AG04450 (cell line): ENCODE measurements at regions not wholly inside any gene's neighbourhood (a gene's known extent, or its start where the extent isn't known, plus 50 kb on each side); places are given as distances from the start of the nearest gene placed in this dataset.

ENCODE experiments used
- CTCF ChIA-PET: fragments of 300-600, 350-600 bp; formaldehyde crosslinking; extraction: SDS; loops from one replicate; lab custom pipeline; 2022; ENCODE audit warnings: antibody characterized with exemption, inconsistent platforms; lab: Charles Lee
- POLR2A ChIA-PET: fragments of 350-600 bp; formaldehyde crosslinking; extraction: SDS; loops from one replicate; lab custom pipeline; 2021; ENCODE audit warnings: antibody characterized with exemption, inconsistent platforms; lab: Yijun Ruan, JAX
- DNase-seq: peaks from one replicate; pipeline ENCODE4 v3.0.0-alpha.2; 2011; ENCODE audit warnings: low read depth, low spot score
- H3K27ac ChIP-seq: one replicate; pipeline ENCODE4 v1.5.1; 2012; ENCODE audit warnings: low read depth, low read length, control low read depth
- H3K27me3 ChIP-seq: one replicate; pipeline ENCODE4 v1.6.0; 2012; ENCODE audit warnings: low read length; ENCODE audit not compliant: control insufficient read depth, insufficient read depth
- H3K4me3 ChIP-seq: 2 replicates; pipeline ENCODE4 v1.5.1; 2011; ENCODE audit warnings: mild to moderate bottlenecking, low read depth, low read length, control low read depth
- H3K9me3 ChIP-seq: 2 replicates; pipeline ENCODE4 v1.5.1; 2012; ENCODE audit warnings: low read length; ENCODE audit not compliant: control insufficient read depth, insufficient read depth
- TF ChIP-seq, protein P1 (sequence below): IDR thresholded peaks from 2 replicates; pipeline ENCODE4 v1.5.1; 2011; ENCODE audit warnings: low read depth, low read length, control low read depth, inconsistent platforms

DNA sequence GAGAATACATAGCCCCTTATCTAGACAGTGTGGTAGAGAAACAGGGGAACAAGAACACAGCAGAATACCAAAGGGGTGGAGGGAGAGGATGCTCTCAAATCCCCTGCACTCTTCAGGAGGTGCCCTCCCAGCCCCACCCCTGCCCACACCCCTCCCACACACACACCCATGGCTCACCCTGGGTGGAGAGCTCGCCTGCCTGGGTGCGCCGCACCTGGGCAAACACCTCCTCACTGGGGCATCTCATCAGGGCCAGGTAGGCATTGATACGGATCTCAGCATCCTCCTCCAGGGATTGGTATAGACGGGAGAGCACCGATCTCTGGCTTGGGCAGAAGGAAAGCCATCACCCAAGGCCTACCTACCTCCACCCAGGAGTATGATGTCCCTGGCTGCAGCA is 95.2 kb downstream of the LITAF start:
- POLR2A ChIA-PET, result no interaction called here
- peaks cover 3% of the 10 kb centered on the region for H3K27me3 ChIP-seq
- TF ChIP-seq, protein P1, sequence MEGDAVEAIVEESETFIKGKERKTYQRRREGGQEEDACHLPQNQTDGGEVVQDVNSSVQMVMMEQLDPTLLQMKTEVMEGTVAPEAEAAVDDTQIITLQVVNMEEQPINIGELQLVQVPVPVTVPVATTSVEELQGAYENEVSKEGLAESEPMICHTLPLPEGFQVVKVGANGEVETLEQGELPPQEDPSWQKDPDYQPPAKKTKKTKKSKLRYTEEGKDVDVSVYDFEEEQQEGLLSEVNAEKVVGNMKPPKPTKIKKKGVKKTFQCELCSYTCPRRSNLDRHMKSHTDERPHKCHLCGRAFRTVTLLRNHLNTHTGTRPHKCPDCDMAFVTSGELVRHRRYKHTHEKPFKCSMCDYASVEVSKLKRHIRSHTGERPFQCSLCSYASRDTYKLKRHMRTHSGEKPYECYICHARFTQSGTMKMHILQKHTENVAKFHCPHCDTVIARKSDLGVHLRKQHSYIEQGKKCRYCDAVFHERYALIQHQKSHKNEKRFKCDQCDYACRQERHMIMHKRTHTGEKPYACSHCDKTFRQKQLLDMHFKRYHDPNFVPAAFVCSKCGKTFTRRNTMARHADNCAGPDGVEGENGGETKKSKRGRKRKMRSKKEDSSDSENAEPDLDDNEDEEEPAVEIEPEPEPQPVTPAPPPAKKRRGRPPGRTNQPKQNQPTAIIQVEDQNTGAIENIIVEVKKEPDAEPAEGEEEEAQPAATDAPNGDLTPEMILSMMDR, result no peak
- no peak overlapping the region for H3K27ac ChIP-seq
- CTCF ChIA-PET, result interaction anchor here (0.7 kb wide), 1 partner anchor 97 kb away, joined by 4 read pairs; no protein-coding TSS in a partner anchor
- H3K4me3 ChIP-seq, result no peak overlapping the region
- peaks cover 4% of the 10 kb centered on the region; the same call in 1 of the 2 replicates for H3K9me3 ChIP-seq
- no peak for DNase-seq

DNA sequence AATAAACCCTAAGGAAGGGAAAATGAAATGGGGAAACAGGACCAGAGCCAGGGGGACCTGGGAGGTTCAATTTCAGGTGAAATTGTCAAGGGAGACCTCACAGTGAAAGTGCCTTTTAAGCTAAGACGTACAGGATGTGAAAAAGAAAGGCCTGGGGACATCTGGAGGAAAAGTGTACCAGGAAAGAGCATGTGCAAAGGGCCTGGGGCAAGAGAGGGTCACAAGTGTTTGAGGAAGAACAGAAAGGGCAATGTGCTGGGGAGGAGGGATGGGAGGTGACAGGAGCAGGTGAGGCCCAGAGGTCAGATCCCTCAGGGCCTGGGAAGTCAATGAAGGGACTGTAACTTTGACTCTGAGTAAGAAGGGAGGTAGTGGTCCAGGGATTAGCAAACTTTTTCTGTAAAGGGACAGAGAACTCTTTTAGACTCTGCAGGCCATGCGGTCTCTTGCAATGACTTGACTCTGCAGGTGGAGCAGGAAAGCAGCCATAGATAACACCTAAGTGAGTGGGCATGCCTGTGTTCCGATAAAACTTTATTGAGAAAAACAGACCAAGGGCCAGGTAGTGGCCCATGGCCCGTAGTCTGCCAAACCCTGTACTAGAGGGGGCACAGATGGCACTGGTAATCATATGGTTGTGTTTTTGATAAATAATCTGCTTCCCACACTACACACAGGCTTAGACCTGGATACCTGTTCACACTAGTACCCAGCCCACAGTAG is 93.8 kb downstream of the LITAF start:
- Histone ChIP-seq H3K4me3 (no peak overlapping the region), H3K27me3 (no peaks in the 10 kb centered on the region), H3K9me3 (peaks cover 4% of the 10 kb centered on the region; the same call in 1 of the 2 replicates), H3K27ac (no peak overlapping the region)
- no peak for DNase-seq
- TF ChIP-seq, protein P1, result no peak
- ChIA-PET POLR2A (no interaction called here), CTCF (no interaction called here)

DNA sequence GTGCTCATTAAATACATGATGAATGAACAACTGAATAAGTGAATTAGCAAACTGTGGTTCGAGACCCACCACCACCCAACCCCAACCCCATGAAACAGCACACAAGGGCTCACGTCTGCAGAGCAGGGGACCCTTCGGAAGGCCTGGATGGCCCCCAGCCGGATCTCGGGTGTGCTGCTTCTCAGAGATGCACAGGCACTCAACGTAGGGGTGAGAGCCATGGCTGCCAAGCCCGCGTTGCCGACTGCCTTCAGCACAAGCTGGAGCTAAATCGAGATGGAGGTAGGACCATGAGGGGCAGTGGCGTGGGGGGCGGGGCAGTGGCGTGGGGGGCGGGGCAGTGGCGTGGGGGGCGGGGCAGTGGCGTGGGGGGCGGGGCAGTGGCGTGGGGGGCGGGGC is 93.2 kb downstream of the LITAF start:
- TF ChIP-seq, protein P1, result no peak
- Histone ChIP-seq H3K27ac (no peak overlapping the region), H3K4me3 (no peak overlapping the region), H3K27me3 (no peaks in the 10 kb centered on the region), H3K9me3 (peaks cover 4% of the 10 kb centered on the region; the same call in 1 of the 2 replicates)
- POLR2A ChIA-PET, result no interaction called here
- CTCF ChIA-PET, result no interaction called here
- no peak for DNase-seq

DNA sequence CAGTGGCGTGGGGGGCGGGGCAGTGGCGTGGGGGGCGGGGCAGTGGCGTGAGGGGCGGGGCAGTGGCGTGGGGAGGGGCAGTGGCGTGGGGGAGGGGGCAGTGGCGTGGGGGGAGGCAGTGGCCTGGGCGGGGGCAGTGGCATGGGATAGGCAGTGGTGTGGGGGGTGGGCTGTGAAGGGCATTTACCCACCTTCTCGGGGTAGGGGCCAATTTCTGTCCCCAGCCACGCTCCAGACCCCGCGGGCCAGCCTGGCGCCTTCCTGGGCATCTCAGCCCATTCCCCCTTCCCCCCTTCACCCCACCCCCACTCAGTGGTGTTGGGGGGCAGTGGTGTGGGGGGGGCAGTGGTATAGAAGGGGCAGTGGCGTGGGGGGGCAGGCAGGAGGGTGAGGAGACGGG is 92.7 kb downstream of the LITAF start:
- H3K9me3 ChIP-seq, result peaks cover 4% of the 10 kb centered on the region; the same call in 1 of the 2 replicates
- H3K4me3 ChIP-seq, result no peak overlapping the region
- TF ChIP-seq, protein P1, result no peak
- no peak for DNase-seq
- ChIA-PET CTCF (no interaction called here), POLR2A (no interaction called here)
- no peak overlapping the region for H3K27ac ChIP-seq
- no peaks in the 10 kb centered on the region for H3K27me3 ChIP-seq

DNA sequence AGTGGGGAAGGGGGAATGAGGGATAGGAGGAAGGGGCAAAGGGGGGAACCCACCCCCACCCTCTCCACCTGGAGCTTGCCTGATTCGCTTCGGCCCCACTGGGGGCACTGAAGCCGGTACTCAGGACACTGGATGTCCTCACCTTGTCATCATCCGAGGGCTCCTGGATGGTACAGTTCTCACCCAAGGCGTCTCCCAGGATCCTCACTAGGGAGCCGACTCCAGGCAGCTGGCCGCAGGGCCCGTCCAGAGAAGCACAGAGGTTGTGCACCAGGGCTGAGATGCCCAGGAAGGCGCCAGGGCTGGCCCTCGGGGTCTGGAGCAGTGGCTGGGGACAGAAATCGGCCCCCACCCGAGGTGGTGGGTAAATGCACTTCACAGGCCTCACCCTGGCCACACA is 92.3 kb downstream of the LITAF start:
- no peak overlapping the region for H3K27ac ChIP-seq
- ChIA-PET POLR2A (no interaction called here), CTCF (no interaction called here)

More for the DNA sequence above, 92.3 kb downstream of the LITAF start:
- no peaks in the 10 kb centered on the region for H3K27me3 ChIP-seq
- no peak for DNase-seq
- TF ChIP-seq, protein P1, result no peak
- no peak overlapping the region for H3K4me3 ChIP-seq
- peaks cover 4% of the 10 kb centered on the region; the same call in 1 of the 2 replicates for H3K9me3 ChIP-seq
